K562 (cell line): ENCODE measurements at regions not wholly inside any gene's neighbourhood (a gene's known extent, or its start where the extent isn't known, plus 50 kb on each side); places are given as distances from the start of the nearest gene placed in this dataset.

ENCODE experiments used
- HDGF ChIP-seq: fragments of 450-650 bp; IDR thresholded peaks from 2 replicates; pipeline ENCODE4 v1.6.1; 2016
- KAT7 ChIP-seq: sonication (generic); formaldehyde crosslinking; IDR thresholded peaks from 2 replicates; pipeline ENCODE4 v1.8.0; 2022; ENCODE audit warnings: missing genetic modification reagents, mild to moderate bottlenecking, borderline replicate concordance
- POLR2A ChIP-seq: fragments of 450-650 bp; conservative IDR thresholded peaks from 2 replicates; pipeline ENCODE4 v1.6.1; 2016
- TCFL5 ChIP-seq: fragments of 250-450 bp; sonication (Bioruptor Pico); conservative IDR thresholded peaks from 2 replicates; pipeline ENCODE4 v1.6.1; 2021; ENCODE audit warnings: mild to moderate bottlenecking, moderate library complexity, matching md5 sums
- YBX1 ChIP-seq: fragments of 450-650 bp; IDR thresholded peaks from 2 replicates; pipeline ENCODE4 v1.7.1; 2016; ENCODE audit warnings: mild to moderate bottlenecking
- YY1 ChIP-seq, 3 experiments: IDR thresholded peaks; 2 replicates each; pipeline ENCODE4 v1.6.1; 2011; ENCODE audit warnings: low read length in 2 of 3, mild to moderate bottlenecking in 2 of 3, moderate library complexity in 2 of 3, borderline replicate concordance in 1 of 3, control low read depth in 1 of 3, low read depth in 1 of 3; ENCODE audit not compliant: insufficient read depth in 3 of 3, insufficient replicate concordance in 2 of 3, control insufficient read depth in 1 of 3, insufficient read length in 1 of 3; ENCODE audit errors: extremely low read depth in 1 of 3
- ZNF224 ChIP-seq: sonication (generic); formaldehyde crosslinking; IDR thresholded peaks from 2 replicates; pipeline ENCODE4 v1.8.0; 2022; ENCODE audit warnings: mild to moderate bottlenecking, missing genetic modification reagents
- TF ChIP-seq, protein P1 (sequence below): sonication (generic); formaldehyde crosslinking; IDR thresholded peaks from 2 replicates; pipeline ENCODE4 v1.8.1; 2022; ENCODE audit warnings: missing genetic modification reagents
- TF ChIP-seq, protein P2 (sequence below), 3 experiments: IDR thresholded peaks in 2 of 3; conservative IDR thresholded peaks in 1 of 3; 2 replicates each; pipeline ENCODE4 v1.5.1; 2011 to 2012; ENCODE audit warnings: low read length in 3 of 3, mild to moderate bottlenecking in 3 of 3, control low read depth in 2 of 3, improper control_type of control experiment in 1 of 3, inconsistent platforms in 1 of 3, low read depth in 1 of 3, mixed read lengths in 1 of 3, moderate library complexity in 1 of 3; ENCODE audit not compliant: insufficient read depth in 2 of 3

DNA sequence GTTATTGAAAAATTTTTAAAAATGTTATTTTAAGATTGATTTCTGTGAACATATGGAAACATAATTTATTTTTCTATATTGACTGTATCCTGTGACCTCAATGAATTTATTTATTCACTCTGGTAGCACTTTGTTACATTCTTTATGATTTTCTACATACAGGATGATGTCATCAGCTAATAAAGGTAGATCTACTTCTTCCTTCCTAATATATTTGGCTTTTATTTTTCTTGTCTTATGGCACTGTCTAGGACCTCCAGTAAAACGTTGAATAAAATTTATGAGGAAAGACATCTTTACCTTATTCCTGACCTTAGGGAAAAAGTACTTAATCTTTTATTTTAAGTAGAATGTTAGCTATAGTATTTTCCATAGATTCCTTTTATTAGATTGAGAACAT, 78.8 kb upstream of the MAF start:
- TF ChIP-seq HDGF (no peak), TCFL5 (CRISPR knock-in tag) (no peak), KAT7 (CRISPR knock-in tag) (no peak), ZNF224 (CRISPR knock-in tag) (no peak), POLR2A (no peak), YY1 (IDR thresholded peaks at IDR 0.05; ENCODE audit: borderline replicate concordance in 1 of 3, control insufficient read depth in 1 of 3, extremely low read depth in 1 of 3, insufficient read depth in 3 of 3, insufficient read length in 1 of 3, insufficient replicate concordance in 2 of 3, low read depth in 1 of 3, low read length in 2 of 3) (no peak), YBX1 (no peak)
- TF ChIP-seq, protein P1, sequence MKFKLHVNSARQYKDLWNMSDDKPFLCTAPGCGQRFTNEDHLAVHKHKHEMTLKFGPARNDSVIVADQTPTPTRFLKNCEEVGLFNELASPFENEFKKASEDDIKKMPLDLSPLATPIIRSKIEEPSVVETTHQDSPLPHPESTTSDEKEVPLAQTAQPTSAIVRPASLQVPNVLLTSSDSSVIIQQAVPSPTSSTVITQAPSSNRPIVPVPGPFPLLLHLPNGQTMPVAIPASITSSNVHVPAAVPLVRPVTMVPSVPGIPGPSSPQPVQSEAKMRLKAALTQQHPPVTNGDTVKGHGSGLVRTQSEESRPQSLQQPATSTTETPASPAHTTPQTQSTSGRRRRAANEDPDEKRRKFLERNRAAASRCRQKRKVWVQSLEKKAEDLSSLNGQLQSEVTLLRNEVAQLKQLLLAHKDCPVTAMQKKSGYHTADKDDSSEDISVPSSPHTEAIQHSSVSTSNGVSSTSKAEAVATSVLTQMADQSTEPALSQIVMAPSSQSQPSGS (CRISPR knock-in tag), result no peak
- TF ChIP-seq, protein P2, sequence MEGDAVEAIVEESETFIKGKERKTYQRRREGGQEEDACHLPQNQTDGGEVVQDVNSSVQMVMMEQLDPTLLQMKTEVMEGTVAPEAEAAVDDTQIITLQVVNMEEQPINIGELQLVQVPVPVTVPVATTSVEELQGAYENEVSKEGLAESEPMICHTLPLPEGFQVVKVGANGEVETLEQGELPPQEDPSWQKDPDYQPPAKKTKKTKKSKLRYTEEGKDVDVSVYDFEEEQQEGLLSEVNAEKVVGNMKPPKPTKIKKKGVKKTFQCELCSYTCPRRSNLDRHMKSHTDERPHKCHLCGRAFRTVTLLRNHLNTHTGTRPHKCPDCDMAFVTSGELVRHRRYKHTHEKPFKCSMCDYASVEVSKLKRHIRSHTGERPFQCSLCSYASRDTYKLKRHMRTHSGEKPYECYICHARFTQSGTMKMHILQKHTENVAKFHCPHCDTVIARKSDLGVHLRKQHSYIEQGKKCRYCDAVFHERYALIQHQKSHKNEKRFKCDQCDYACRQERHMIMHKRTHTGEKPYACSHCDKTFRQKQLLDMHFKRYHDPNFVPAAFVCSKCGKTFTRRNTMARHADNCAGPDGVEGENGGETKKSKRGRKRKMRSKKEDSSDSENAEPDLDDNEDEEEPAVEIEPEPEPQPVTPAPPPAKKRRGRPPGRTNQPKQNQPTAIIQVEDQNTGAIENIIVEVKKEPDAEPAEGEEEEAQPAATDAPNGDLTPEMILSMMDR (IDR thresholded peaks at IDR 0.05 in 2 of 3, conservative IDR thresholded peaks at IDR 0.05 in 1 of 3; ENCODE audit: insufficient read depth in 2 of 3, low read depth in 1 of 3, low read length in 3 of 3), result no peak
